ENCODE measurements at regions not wholly inside any gene's neighbourhood (a gene's known extent, or its start where the extent isn't known, plus 50 kb on each side); places are given as distances from the start of the nearest gene placed in this dataset.

GRCh38 chr10:120997313-120997712 lies 146.2 kb downstream of the WDR11 start:
- TF ChIP-seq CTCF (IDR thresholded peaks at IDR 0.05; ENCODE audit: low read depth, low read length) (no peak), POLR2A (IDR thresholded peaks at IDR 0.05; ENCODE audit: extremely low read depth, insufficient read length) (no peak)
